ENCODE measurements at regions not wholly inside any gene's neighbourhood (a gene's known extent, or its start where the extent isn't known, plus 50 kb on each side); places are given as distances from the start of the nearest gene placed in this dataset.

- no peaks in the 10 kb centered on the region for H3K36me3 ChIP-seq (ENCODE audit: control insufficient read depth in 2 of 2, insufficient read depth in 2 of 2, low read length in 1 of 2)
- no peak for DNase-seq (ENCODE audit: low read depth in 6 of 9, low spot score in 9 of 9)
- no peak overlapping the region for H3K27ac ChIP-seq (ENCODE audit: low read depth in 1 of 2, low read length in 1 of 2)
- H3K27me3 ChIP-seq (ENCODE audit: control insufficient read depth in 2 of 2, insufficient read depth in 1 of 2, low read length in 1 of 2): no peaks in the 10 kb centered on the region
- no peaks in the 10 kb centered on the region for H3K4me1 ChIP-seq (ENCODE audit: control insufficient read depth in 2 of 2, insufficient read depth in 2 of 2, low read length in 2 of 2)
- H3K9me3 ChIP-seq (ENCODE audit: control insufficient read depth in 2 of 2, insufficient read depth in 1 of 2, low read length in 1 of 2): peaks cover 0 to 6% of the 10 kb centered on the region in 2 donors
- WGBS: 92% methylated on average over 4 of the region's 4 CpGs
- no peak overlapping the region for H3K4me3 ChIP-seq (ENCODE audit: low read length in 2 of 2)
Measured at GRCh38 chr7:126228356-126229061, 1024.2 kb downstream of the GRM8 start.

GRCh38 chr7:126227643-126228042, 1025.1 kb downstream of the GRM8 start:
- Histone ChIP-seq H3K9me3 (ENCODE audit: control insufficient read depth in 2 of 2, insufficient read depth in 1 of 2, low read length in 1 of 2) (peaks cover 0 to 8% of the 10 kb centered on the region in 2 donors), H3K27me3 (ENCODE audit: control insufficient read depth in 2 of 2, insufficient read depth in 1 of 2, low read length in 1 of 2) (no peaks in the 10 kb centered on the region), H3K4me1 (ENCODE audit: control insufficient read depth in 2 of 2, insufficient read depth in 2 of 2, low read length in 2 of 2) (no peaks in the 10 kb centered on the region), H3K4me3 (ENCODE audit: low read length in 2 of 2) (no peak overlapping the region), H3K27ac (ENCODE audit: low read depth in 1 of 2, low read length in 1 of 2) (no peak overlapping the region), H3K36me3 (ENCODE audit: control insufficient read depth in 2 of 2, insufficient read depth in 2 of 2, low read length in 1 of 2) (no peaks in the 10 kb centered on the region)
- WGBS: 81% methylated on average over 1 of the region's 1 CpG
- no peak for DNase-seq (ENCODE audit: low read depth in 6 of 9, low spot score in 9 of 9)

- H3K4me3 ChIP-seq (ENCODE audit: low read length in 2 of 2): no peak overlapping the region
- no peaks in the 10 kb centered on the region for H3K36me3 ChIP-seq (ENCODE audit: control insufficient read depth in 2 of 2, insufficient read depth in 2 of 2, low read length in 1 of 2)
- no peak for DNase-seq (ENCODE audit: low read depth in 6 of 9, low spot score in 9 of 9)
- no peak overlapping the region for H3K27ac ChIP-seq (ENCODE audit: low read depth in 1 of 2, low read length in 1 of 2)
- H3K4me1 ChIP-seq (ENCODE audit: control insufficient read depth in 2 of 2, insufficient read depth in 2 of 2, low read length in 2 of 2): no peaks in the 10 kb centered on the region
- H3K9me3 ChIP-seq (ENCODE audit: control insufficient read depth in 2 of 2, insufficient read depth in 1 of 2, low read length in 1 of 2): peaks cover 0 to 10% of the 10 kb centered on the region in 2 donors
- H3K27me3 ChIP-seq (ENCODE audit: control insufficient read depth in 2 of 2, insufficient read depth in 1 of 2, low read length in 1 of 2): no peaks in the 10 kb centered on the region
Measured at GRCh38 chr7:126227055-126227454, 1025.7 kb downstream of the GRM8 start.

- Histone ChIP-seq H3K36me3 (ENCODE audit: control insufficient read depth in 2 of 2, insufficient read depth in 2 of 2, low read length in 1 of 2) (no peaks in the 10 kb centered on the region), H3K27ac (ENCODE audit: low read depth in 1 of 2, low read length in 1 of 2) (no peak overlapping the region), H3K27me3 (ENCODE audit: control insufficient read depth in 2 of 2, insufficient read depth in 1 of 2, low read length in 1 of 2) (no peaks in the 10 kb centered on the region), H3K4me1 (ENCODE audit: control insufficient read depth in 2 of 2, insufficient read depth in 2 of 2, low read length in 2 of 2) (no peaks in the 10 kb centered on the region), H3K9me3 (ENCODE audit: control insufficient read depth in 2 of 2, insufficient read depth in 1 of 2, low read length in 1 of 2) (peaks cover 0 to 7% of the 10 kb centered on the region in 2 donors), H3K4me3 (ENCODE audit: low read length in 2 of 2) (no peak overlapping the region)
- no peak for DNase-seq (ENCODE audit: low read depth in 6 of 9, low spot score in 9 of 9)
- WGBS: 92% methylated on average over 3 of the region's 3 CpGs
Measured at GRCh38 chr7:126223729-126224128, 1029.0 kb downstream of the GRM8 start.

- H3K9me3 ChIP-seq (ENCODE audit: control insufficient read depth in 2 of 2, insufficient read depth in 1 of 2, low read length in 1 of 2): peaks cover 0 to 7% of the 10 kb centered on the region in 2 donors
- 88% methylated on average over 3 of the region's 3 CpGs for WGBS
- H3K27ac ChIP-seq (ENCODE audit: low read depth in 1 of 2, low read length in 1 of 2): no peak overlapping the region
- no peaks in the 10 kb centered on the region for H3K4me1 ChIP-seq (ENCODE audit: control insufficient read depth in 2 of 2, insufficient read depth in 2 of 2, low read length in 2 of 2)
- no peak for DNase-seq (ENCODE audit: low read depth in 6 of 9, low spot score in 9 of 9)
- H3K27me3 ChIP-seq (ENCODE audit: control insufficient read depth in 2 of 2, insufficient read depth in 1 of 2, low read length in 1 of 2): no peaks in the 10 kb centered on the region
- H3K36me3 ChIP-seq (ENCODE audit: control insufficient read depth in 2 of 2, insufficient read depth in 2 of 2, low read length in 1 of 2): no peaks in the 10 kb centered on the region
- no peak overlapping the region for H3K4me3 ChIP-seq (ENCODE audit: low read length in 2 of 2)
Measured at GRCh38 chr7:126222782-126223181, 1030.0 kb downstream of the GRM8 start.

GRCh38 chr7:126215785-126216184, 1037.0 kb downstream of the GRM8 start:
- no peaks in the 10 kb centered on the region for H3K36me3 ChIP-seq (ENCODE audit: control insufficient read depth in 2 of 2, insufficient read depth in 2 of 2, low read length in 1 of 2)
- no peak for DNase-seq (ENCODE audit: low read depth in 6 of 9, low spot score in 9 of 9)
- no peaks in the 10 kb centered on the region for H3K9me3 ChIP-seq (ENCODE audit: control insufficient read depth in 2 of 2, insufficient read depth in 1 of 2, low read length in 1 of 2)
- H3K27ac ChIP-seq (ENCODE audit: low read depth in 1 of 2, low read length in 1 of 2): no peak overlapping the region
- no peaks in the 10 kb centered on the region for H3K4me1 ChIP-seq (ENCODE audit: control insufficient read depth in 2 of 2, insufficient read depth in 2 of 2, low read length in 2 of 2)
- WGBS: 81% methylated on average over 2 of the region's 2 CpGs
- no peak overlapping the region for H3K4me3 ChIP-seq (ENCODE audit: low read length in 2 of 2)
- no peaks in the 10 kb centered on the region for H3K27me3 ChIP-seq (ENCODE audit: control insufficient read depth in 2 of 2, insufficient read depth in 1 of 2, low read length in 1 of 2)

- Histone ChIP-seq H3K27me3 (ENCODE audit: control insufficient read depth in 2 of 2, insufficient read depth in 1 of 2, low read length in 1 of 2) (no peaks in the 10 kb centered on the region), H3K36me3 (ENCODE audit: control insufficient read depth in 2 of 2, insufficient read depth in 2 of 2, low read length in 1 of 2) (no peaks in the 10 kb centered on the region), H3K27ac (ENCODE audit: low read depth in 1 of 2, low read length in 1 of 2) (no peak overlapping the region), H3K9me3 (ENCODE audit: control insufficient read depth in 2 of 2, insufficient read depth in 1 of 2, low read length in 1 of 2) (no peaks in the 10 kb centered on the region), H3K4me3 (ENCODE audit: low read length in 2 of 2) (no peak overlapping the region), H3K4me1 (ENCODE audit: control insufficient read depth in 2 of 2, insufficient read depth in 2 of 2, low read length in 2 of 2) (no peaks in the 10 kb centered on the region)
- DNase-seq (ENCODE audit: low read depth in 6 of 9, low spot score in 9 of 9): no peak
- 96% methylated on average over 1 of the region's 1 CpG for WGBS
Measured at GRCh38 chr7:126213876-126214275, 1038.9 kb downstream of the GRM8 start.

- DNase-seq (ENCODE audit: low read depth in 6 of 9, low spot score in 9 of 9): no peak
- H3K4me3 ChIP-seq (ENCODE audit: low read length in 2 of 2): no peak overlapping the region
Measured at GRCh38 chr7:126211875-126212274, 1040.9 kb downstream of the GRM8 start.

GRCh38 chr7:126210707-126211106, 1042.0 kb downstream of the GRM8 start:
- H3K27ac ChIP-seq (ENCODE audit: low read depth in 1 of 2, low read length in 1 of 2): no peak overlapping the region
- H3K27me3 ChIP-seq (ENCODE audit: control insufficient read depth in 2 of 2, insufficient read depth in 1 of 2, low read length in 1 of 2): no peaks in the 10 kb centered on the region
- H3K4me1 ChIP-seq (ENCODE audit: control insufficient read depth in 2 of 2, insufficient read depth in 2 of 2, low read length in 2 of 2): no peaks in the 10 kb centered on the region
- no peak for DNase-seq (ENCODE audit: low read depth in 6 of 9, low spot score in 9 of 9)
- no peak overlapping the region for H3K4me3 ChIP-seq (ENCODE audit: low read length in 2 of 2)
- H3K36me3 ChIP-seq (ENCODE audit: control insufficient read depth in 2 of 2, insufficient read depth in 2 of 2, low read length in 1 of 2): no peaks in the 10 kb centered on the region
- H3K9me3 ChIP-seq (ENCODE audit: control insufficient read depth in 2 of 2, insufficient read depth in 1 of 2, low read length in 1 of 2): no peaks in the 10 kb centered on the region

More at GRCh38 chr7:126211875-126212274, 1040.9 kb downstream of the GRM8 start:
- Histone ChIP-seq H3K27ac (ENCODE audit: low read depth in 1 of 2, low read length in 1 of 2) (no peak overlapping the region), H3K36me3 (ENCODE audit: control insufficient read depth in 2 of 2, insufficient read depth in 2 of 2, low read length in 1 of 2) (no peaks in the 10 kb centered on the region), H3K4me1 (ENCODE audit: control insufficient read depth in 2 of 2, insufficient read depth in 2 of 2, low read length in 2 of 2) (no peaks in the 10 kb centered on the region), H3K27me3 (ENCODE audit: control insufficient read depth in 2 of 2, insufficient read depth in 1 of 2, low read length in 1 of 2) (no peaks in the 10 kb centered on the region), H3K9me3 (ENCODE audit: control insufficient read depth in 2 of 2, insufficient read depth in 1 of 2, low read length in 1 of 2) (no peaks in the 10 kb centered on the region)

All from thymus (tissue), 11 donors.